HEK293 (cell line): ENCODE measurements at regions not wholly inside any gene's neighbourhood (a gene's known extent, or its start where the extent isn't known, plus 50 kb on each side); places are given as distances from the start of the nearest gene placed in this dataset.

Source experiments
- CTCF ChIP-seq: fragments of 450-650 bp; formaldehyde crosslinking; IDR thresholded peaks from 2 replicates; pipeline ENCODE4 v1.5.1; 2016; ENCODE audit warnings: missing biosample characterization, missing genetic modification characterization
- GLIS2 ChIP-seq: fragments of 450-650 bp; formaldehyde crosslinking; IDR thresholded peaks from 2 replicates; pipeline ENCODE4 v1.5.1; 2016; ENCODE audit warnings: missing biosample characterization, missing genetic modification characterization
- KLF9 ChIP-seq: fragments of 450-650 bp; formaldehyde crosslinking; IDR thresholded peaks from 2 replicates; pipeline ENCODE4 v1.5.1; 2016; ENCODE audit warnings: missing biosample characterization, missing genetic modification characterization, low read depth
- YY1 ChIP-seq: fragments of 450-650 bp; formaldehyde crosslinking; IDR thresholded peaks from 2 replicates; pipeline ENCODE4 v1.5.1; 2018; ENCODE audit warnings: missing biosample characterization, missing genetic modification characterization
- ZBTB11 ChIP-seq: fragments of 450-650 bp; formaldehyde crosslinking; conservative IDR thresholded peaks from 2 replicates; pipeline ENCODE4 v1.5.1; 2016; ENCODE audit warnings: low read depth, missing biosample characterization, missing genetic modification characterization
- ZBTB21 ChIP-seq: fragments of 450-650 bp; formaldehyde crosslinking; IDR thresholded peaks from 2 replicates; pipeline ENCODE4 v1.5.1; 2017; ENCODE audit warnings: missing biosample characterization, missing genetic modification characterization
- ZNF10 ChIP-seq: fragments of 450-650 bp; formaldehyde crosslinking; IDR thresholded peaks from 2 replicates; pipeline ENCODE4 v1.5.1; 2017; ENCODE audit warnings: missing biosample characterization, missing genetic modification characterization
- ZNF24 ChIP-seq: fragments of 450-650 bp; formaldehyde crosslinking; IDR thresholded peaks from 2 replicates; pipeline ENCODE4 v1.5.1; 2016; ENCODE audit warnings: missing biosample characterization, missing genetic modification characterization
- ZNF501 ChIP-seq: fragments of 450-650 bp; formaldehyde crosslinking; IDR thresholded peaks from 2 replicates; pipeline ENCODE4 v1.5.1; 2016; ENCODE audit warnings: missing biosample characterization, missing genetic modification characterization
- ZNF600 ChIP-seq: fragments of 450-650 bp; formaldehyde crosslinking; IDR thresholded peaks from 2 replicates; pipeline ENCODE4 v1.5.1; 2016; ENCODE audit warnings: missing biosample characterization, missing genetic modification characterization
- ZNF658 ChIP-seq: fragments of 450-650 bp; formaldehyde crosslinking; IDR thresholded peaks from 2 replicates; pipeline ENCODE4; 2016; ENCODE audit warnings: missing biosample characterization, missing genetic modification characterization
- ZNF785 ChIP-seq: fragments of 450-650 bp; formaldehyde crosslinking; IDR thresholded peaks from 2 replicates; pipeline ENCODE4 v1.5.1; 2016; ENCODE audit warnings: missing biosample characterization, missing genetic modification characterization
- ZSCAN30 ChIP-seq: fragments of 450-650 bp; IDR thresholded peaks from 2 replicates; pipeline ENCODE4 v1.5.1; 2018; ENCODE audit warnings: missing biosample characterization, mild to moderate bottlenecking, missing genetic modification characterization, moderate library complexity

GRCh38 chr4:28449085-28449484 is 1588.4 kb downstream of the STIM2 start:
- TF ChIP-seq YY1 (tag by site-specific recombination), result no peak
- TF ChIP-seq ZNF10 (tag by site-specific recombination), result no peak
- TF ChIP-seq ZNF600 (tag by site-specific recombination), result no peak
- no peak for TF ChIP-seq ZBTB21
- no peak for TF ChIP-seq ZNF24
- TF ChIP-seq CTCF (tag by site-specific recombination), result no peak
- no peak for TF ChIP-seq KLF9 (tag by site-specific recombination)
- no peak for TF ChIP-seq GLIS2
- TF ChIP-seq ZNF785, result no peak
- TF ChIP-seq ZNF501, result no peak
- TF ChIP-seq ZBTB11 (tag by site-specific recombination), result no peak
- no peak for TF ChIP-seq ZNF658 (tag by site-specific recombination)
- no peak for TF ChIP-seq ZSCAN30 (tag by site-specific recombination)
